AG04450 (cell line): ENCODE measurements at regions not wholly inside any gene's neighbourhood (a gene's known extent, or its start where the extent isn't known, plus 50 kb on each side); places are given as distances from the start of the nearest gene placed in this dataset.

ENCODE experiments used
- CTCF ChIA-PET: fragments of 300-600, 350-600 bp; formaldehyde crosslinking; extraction: SDS; loops from one replicate; lab custom pipeline; 2022; ENCODE audit warnings: antibody characterized with exemption, inconsistent platforms; lab: Charles Lee
- POLR2A ChIA-PET: fragments of 350-600 bp; formaldehyde crosslinking; extraction: SDS; loops from one replicate; lab custom pipeline; 2021; ENCODE audit warnings: antibody characterized with exemption, inconsistent platforms; lab: Yijun Ruan, JAX
- DNase-seq: peaks from one replicate; pipeline ENCODE4 v3.0.0-alpha.2; 2011; ENCODE audit warnings: low read depth, low spot score
- H3K27ac ChIP-seq: one replicate; pipeline ENCODE4 v1.5.1; 2012; ENCODE audit warnings: low read depth, low read length, control low read depth
- H3K27me3 ChIP-seq: one replicate; pipeline ENCODE4 v1.6.0; 2012; ENCODE audit warnings: low read length; ENCODE audit not compliant: control insufficient read depth, insufficient read depth
- H3K4me3 ChIP-seq: 2 replicates; pipeline ENCODE4 v1.5.1; 2011; ENCODE audit warnings: mild to moderate bottlenecking, low read depth, low read length, control low read depth
- H3K9me3 ChIP-seq: 2 replicates; pipeline ENCODE4 v1.5.1; 2012; ENCODE audit warnings: low read length; ENCODE audit not compliant: control insufficient read depth, insufficient read depth
- CTCF ChIP-seq: IDR thresholded peaks from 2 replicates; pipeline ENCODE4 v1.5.1; 2011; ENCODE audit warnings: low read depth, low read length, control low read depth, inconsistent platforms

- DNase-seq, result no peak
- ChIA-PET POLR2A (no interaction called here), CTCF (no interaction called here)
- no peak overlapping the region for H3K27ac ChIP-seq
- TF ChIP-seq CTCF, result no peak
- H3K9me3 ChIP-seq, result no peaks in the 10 kb centered on the region
- no peak overlapping the region for H3K4me3 ChIP-seq
- H3K27me3 ChIP-seq, result no peaks in the 10 kb centered on the region
These were observed 185.0 kb downstream of the MIS18A start for GRCh38 chr21:32093646-32094462.

- ChIA-PET POLR2A (no interaction called here), CTCF (no interaction called here)
- Histone ChIP-seq H3K4me3 (no peak overlapping the region), H3K27me3 (no peaks in the 10 kb centered on the region), H3K9me3 (no peaks in the 10 kb centered on the region), H3K27ac (no peak overlapping the region)
- DNase-seq, result no peak
- no peak for TF ChIP-seq CTCF
These were observed 187.9 kb downstream of the MIS18A start for GRCh38 chr21:32090956-32091355.

GRCh38 chr21:32089766-32090165 is 189.1 kb downstream of the MIS18A start:
- no peaks in the 10 kb centered on the region for H3K27me3 ChIP-seq
- DNase-seq, result no peak
- H3K27ac ChIP-seq, result no peak overlapping the region
- TF ChIP-seq CTCF, result no peak
- H3K9me3 ChIP-seq, result no peaks in the 10 kb centered on the region
- no peak overlapping the region for H3K4me3 ChIP-seq
- ChIA-PET CTCF (no interaction called here), POLR2A (no interaction called here)

- DNase-seq, result no peak
- POLR2A ChIA-PET, result no interaction called here
- Histone ChIP-seq H3K9me3 (no peaks in the 10 kb centered on the region), H3K4me3 (no peak overlapping the region), H3K27ac (no peak overlapping the region), H3K27me3 (no peaks in the 10 kb centered on the region)
- CTCF ChIA-PET, result interaction anchor here (1.0 to 1.7 kb wide), 2 partner anchors 170 to 302 kb away, joined by 3 to 4 read pairs; no protein-coding TSS in a partner anchor
- no peak for TF ChIP-seq CTCF
These were observed 190.4 kb downstream of the MIS18A start for GRCh38 chr21:32088471-32088870.

GRCh38 chr21:32087447-32087846 is 191.4 kb downstream of the MIS18A start:
- H3K27ac ChIP-seq, result no peak overlapping the region
- H3K9me3 ChIP-seq, result no peaks in the 10 kb centered on the region
- ChIA-PET POLR2A (no interaction called here), CTCF (interaction anchor here (0.7 to 1.7 kb wide), 3 partner anchors 9 to 301 kb away, joined by 3 to 4 read pairs (median 3); no protein-coding TSS in a partner anchor)
- H3K4me3 ChIP-seq, result no peak overlapping the region
- H3K27me3 ChIP-seq, result no peaks in the 10 kb centered on the region
- DNase-seq, result no peak
- TF ChIP-seq CTCF, result no peak
